SK-N-SH (cell line): ENCODE measurements at regions not wholly inside any gene's neighbourhood (a gene's known extent, or its start where the extent isn't known, plus 50 kb on each side); places are given as distances from the start of the nearest gene placed in this dataset.

Experiments used
- CTCF ChIA-PET: fragments of 300-600, 350-600 bp; formaldehyde crosslinking; extraction: SDS; loops from one replicate; lab custom pipeline; 2021; lab: Yijun Ruan, JAX
- POLR2A ChIA-PET: fragments of 350-600 bp; sonication (Branson Sonifier 250); formaldehyde crosslinking; extraction: SDS; loops from one replicate; lab custom pipeline; 2020; ENCODE audit warnings: antibody characterized with exemption, inconsistent platforms; lab: Yijun Ruan, JAX
- DNase-seq: peaks from one replicate; pipeline ENCODE4 v3.0.0; 2012
- H2AFZ ChIP-seq: fragments of 200-600 bp; sonication (generic); 2 replicates; pipeline ENCODE4 v1.8.1; 2016; ENCODE audit warnings: antibody characterized with exemption, mild to moderate bottlenecking, low read depth
- H3F3A ChIP-seq: fragments of 200-600 bp; sonication (generic); replicated peaks from 2 replicates; pipeline ENCODE3; 2016; ENCODE audit warnings: antibody characterized with exemption, mild to moderate bottlenecking; ENCODE audit not compliant: insufficient read depth
- H3K27ac ChIP-seq, 2 experiments: fragments of 200-500 bp in 1 of 2; fragments of 200-600 bp in 1 of 2; sonication (Bioruptor generic) in 1 of 2; sonication (generic), shearing (Covaris generic) in 1 of 2; 2 replicates each; pipeline versions ENCODE4 v1.5.1 to v1.6.1; 2014 to 2016; ENCODE audit warnings: low read depth in 2 of 2, inconsistent platforms in 1 of 2, low read length in 1 of 2, mild to moderate bottlenecking in 1 of 2, mixed read lengths in 1 of 2
- H3K27me3 ChIP-seq: fragments of 200-600 bp; sonication (generic), shearing (Covaris generic); 2 replicates; pipeline ENCODE4 v1.6.1; 2016; ENCODE audit warnings: mixed run types; ENCODE audit not compliant: insufficient read depth
- H3K36me3 ChIP-seq, 2 experiments: fragments of 200-500 bp in 1 of 2; fragments of 200-600 bp in 1 of 2; sonication (Bioruptor generic) in 1 of 2; sonication (generic) in 1 of 2; replicated peaks in 1 of 2; 2 replicates each; pipeline versions ENCODE3 to v1.5.1; 2014 to 2016; ENCODE audit warnings: low read length in 1 of 2, mild to moderate bottlenecking in 1 of 2; ENCODE audit not compliant: insufficient read depth in 2 of 2, control insufficient read depth in 1 of 2
- H3K4me1 ChIP-seq, 2 experiments: fragments of 200-500 bp in 1 of 2; fragments of 200-600 bp in 1 of 2; sonication (Bioruptor generic) in 1 of 2; sonication (generic), shearing (Covaris generic) in 1 of 2; 2 replicates each; pipeline versions ENCODE4 v1.5.1 to v1.6.1; 2014 to 2016; ENCODE audit warnings: low read depth in 1 of 2, low read length in 1 of 2, mixed run types in 1 of 2; ENCODE audit not compliant: insufficient read depth in 2 of 2, control insufficient read depth in 1 of 2
- H3K4me2 ChIP-seq: fragments of 200-600 bp; sonication (generic), shearing (Covaris generic); 2 replicates; pipeline ENCODE4 v1.6.1; 2017; ENCODE audit warnings: mixed run types
- H3K4me3 ChIP-seq, 2 experiments: fragments of 200-500 bp in 1 of 2; fragments of 200-600 bp in 1 of 2; sonication (Bioruptor generic) in 1 of 2; sonication (generic), shearing (Covaris generic) in 1 of 2; 2 replicates each; pipeline versions ENCODE4 v1.5.1 to v1.8.1; 2014 to 2016; ENCODE audit warnings: low read depth in 2 of 2, inconsistent platforms in 1 of 2, low read length in 1 of 2, mild to moderate bottlenecking in 1 of 2, mixed read lengths in 1 of 2, moderate library complexity in 1 of 2
- H3K79me2 ChIP-seq: fragments of 200-600 bp; sonication (generic); 2 replicates; pipeline ENCODE4 v1.8.1; 2017; ENCODE audit warnings: mild to moderate bottlenecking; ENCODE audit not compliant: insufficient read depth
- H3K9ac ChIP-seq: fragments of 200-600 bp; sonication (generic); 2 replicates; pipeline ENCODE4 v1.6.1; 2017; ENCODE audit warnings: mixed run types
- H3K9me2 ChIP-seq: fragments of 200-600 bp; sonication (generic); 2 replicates; pipeline ENCODE4 v1.6.1; 2017; ENCODE audit warnings: mixed run types
- H3K9me3 ChIP-seq: fragments of 200-600 bp; sonication (generic); 2 replicates; pipeline ENCODE4 v1.6.1; 2017; ENCODE audit warnings: mixed run types, mild to moderate bottlenecking, moderate library complexity
- H4K20me1 ChIP-seq: fragments of 200-600 bp; sonication (generic); 2 replicates; pipeline ENCODE4 v1.6.1; 2017; ENCODE audit warnings: mild to moderate bottlenecking, mixed run types; ENCODE audit not compliant: insufficient read depth
- CHD2 ChIP-seq: fragments of 150-350 bp; IDR thresholded peaks from 2 replicates; pipeline ENCODE4 v1.6.1; 2018; ENCODE audit warnings: low read length; ENCODE audit not compliant: partially characterized antibody
- CTCF ChIP-seq: fragments of 200-600 bp; sonication (generic); IDR thresholded peaks from 2 replicates; pipeline ENCODE4 v1.6.1; 2017; ENCODE audit warnings: antibody characterized with exemption, mild to moderate bottlenecking, moderate library complexity
- ELF1 ChIP-seq: IDR thresholded peaks from 2 replicates; pipeline ENCODE4 v1.4.0; 2012
- EZH2phosphoT487 ChIP-seq: fragments of 200-600 bp; sonication (generic); IDR thresholded peaks from 2 replicates; pipeline ENCODE4 v1.6.1; 2017; ENCODE audit warnings: low read depth, mixed run types, mild to moderate bottlenecking, antibody characterized with exemption, moderate library complexity, borderline replicate concordance
- FOXJ3 ChIP-seq: sonication (generic); formaldehyde crosslinking; IDR thresholded peaks from 2 replicates; pipeline ENCODE4 v1.5.1; 2020; ENCODE audit warnings: mild to moderate bottlenecking, missing genetic modification reagents
- MXI1 ChIP-seq: IDR thresholded peaks from 2 replicates; pipeline ENCODE4 v1.6.1; 2012; ENCODE audit warnings: mild to moderate bottlenecking, low read depth, low read length, improper control_type of control experiment
- NRF1 ChIP-seq: IDR thresholded peaks from 2 replicates; pipeline ENCODE4 v1.6.1; 2012; ENCODE audit warnings: low read depth, mild to moderate bottlenecking, low read length
- RAD21 ChIP-seq: IDR thresholded peaks from 2 replicates; pipeline ENCODE4 v1.6.1; 2012; ENCODE audit warnings: mild to moderate bottlenecking, low read length
- RCOR1 ChIP-seq: fragments of 150-350 bp; IDR thresholded peaks from 2 replicates; pipeline ENCODE4 v1.6.1; 2017; ENCODE audit warnings: antibody characterized with exemption, low read length
- RXRA ChIP-seq: IDR thresholded peaks from 2 replicates; pipeline ENCODE4 v1.4.0; 2012; ENCODE audit warnings: low read depth, mild to moderate bottlenecking, borderline replicate concordance
- TEAD4 ChIP-seq: IDR thresholded peaks from 2 replicates; pipeline ENCODE4 v1.4.0; 2012; ENCODE audit warnings: mild to moderate bottlenecking, borderline replicate concordance; ENCODE audit not compliant: insufficient read depth
- WGBS: methylation state at CpG from one replicate; pipeline ENCODE4 v1.1.6; 2017; ENCODE audit warnings: low lambda C conversion rate; 5-methylcytosine and 5-hydroxymethylcytosine counted together
- TF ChIP-seq, protein P1 (sequence below): IDR thresholded peaks from 2 replicates; pipeline ENCODE4 v1.6.1; 2012; ENCODE audit warnings: mild to moderate bottlenecking, low read depth, low read length, moderate library complexity

DNA sequence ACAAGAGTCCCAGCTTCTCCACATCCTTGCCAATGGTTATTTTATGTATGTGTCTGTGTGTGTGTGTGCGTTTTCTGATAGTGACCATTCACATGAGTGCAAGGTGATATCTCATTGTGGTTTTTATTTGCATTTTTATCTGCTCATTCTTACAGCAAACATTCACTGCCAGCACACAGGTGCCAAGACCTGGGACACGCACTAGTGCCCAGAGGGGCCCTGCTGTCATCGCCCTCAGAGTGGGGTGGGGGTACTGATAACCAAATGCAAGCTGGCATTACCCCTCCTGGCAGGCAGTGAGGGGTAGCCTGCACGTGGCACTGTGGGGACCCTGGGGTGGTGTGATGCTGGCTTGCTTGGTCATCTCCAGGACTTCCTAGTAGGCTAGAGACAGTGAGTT is 285.4 kb downstream of the LPIN1 start:
- CTCF ChIA-PET = interaction anchor here (1.1 kb wide), 1 partner anchor 12 kb away, joined by 4 read pairs; no protein-coding TSS in a partner anchor
- WGBS = 71% methylated on average over 4 of the region's 4 CpGs

GRCh38 chr2:12032398-12032797 is 286.0 kb downstream of the LPIN1 start:
- Histone ChIP-seq H3K79me2 (no peaks in the 10 kb centered on the region), H3K27me3 (no peaks in the 10 kb centered on the region), H3F3A (no peaks in the 10 kb centered on the region), H3K4me1 (peaks cover 0 to 10% of the 10 kb centered on the region in 2 experiments; a peak in 2 of 4 replicates), H3K9me3 (no peaks in the 10 kb centered on the region), H4K20me1 (no peaks in the 10 kb centered on the region), H3K9me2 (no peaks in the 10 kb centered on the region), H3K4me2 (no peak overlapping the region), H3K27ac (no peak overlapping the region), H3K9ac (no peak overlapping the region), H3K36me3 (no peaks in the 10 kb centered on the region), H3K4me3 (no peak overlapping the region), H2AFZ (no peak overlapping the region)
- DNase-seq = no peak
- ChIA-PET POLR2A (no interaction called here), CTCF (interaction anchor here (1.1 kb wide), 1 partner anchor 11 kb away, joined by 4 read pairs; no protein-coding TSS in a partner anchor)
- TF ChIP-seq MXI1 (no peak), CTCF (no peak), ELF1 (no peak), NRF1 (no peak), EZH2phosphoT487 (no peak), FOXJ3 (no peak), RAD21 (no peak), CHD2 (no peak)
- WGBS = 91% methylated on average over 3 of the region's 3 CpGs

More for the DNA sequence above, 285.4 kb downstream of the LPIN1 start:
- Histone ChIP-seq H3K27ac (no peak overlapping the region), H4K20me1 (no peaks in the 10 kb centered on the region), H3K9me3 (no peaks in the 10 kb centered on the region), H3F3A (no peaks in the 10 kb centered on the region), H3K9ac (no peak overlapping the region), H2AFZ (no peak overlapping the region), H3K36me3 (no peaks in the 10 kb centered on the region), H3K27me3 (no peaks in the 10 kb centered on the region), H3K4me1 (peaks cover 0 to 10% of the 10 kb centered on the region in 2 experiments; a peak in 2 of 4 replicates), H3K4me2 (no peak overlapping the region), H3K79me2 (no peaks in the 10 kb centered on the region), H3K9me2 (no peaks in the 10 kb centered on the region), H3K4me3 (no peak overlapping the region)
- POLR2A ChIA-PET = no interaction called here
- DNase-seq = no peak
- no peak for TF ChIP-seq RXRA
- no peak for TF ChIP-seq TEAD4
- TF ChIP-seq, protein P1, sequence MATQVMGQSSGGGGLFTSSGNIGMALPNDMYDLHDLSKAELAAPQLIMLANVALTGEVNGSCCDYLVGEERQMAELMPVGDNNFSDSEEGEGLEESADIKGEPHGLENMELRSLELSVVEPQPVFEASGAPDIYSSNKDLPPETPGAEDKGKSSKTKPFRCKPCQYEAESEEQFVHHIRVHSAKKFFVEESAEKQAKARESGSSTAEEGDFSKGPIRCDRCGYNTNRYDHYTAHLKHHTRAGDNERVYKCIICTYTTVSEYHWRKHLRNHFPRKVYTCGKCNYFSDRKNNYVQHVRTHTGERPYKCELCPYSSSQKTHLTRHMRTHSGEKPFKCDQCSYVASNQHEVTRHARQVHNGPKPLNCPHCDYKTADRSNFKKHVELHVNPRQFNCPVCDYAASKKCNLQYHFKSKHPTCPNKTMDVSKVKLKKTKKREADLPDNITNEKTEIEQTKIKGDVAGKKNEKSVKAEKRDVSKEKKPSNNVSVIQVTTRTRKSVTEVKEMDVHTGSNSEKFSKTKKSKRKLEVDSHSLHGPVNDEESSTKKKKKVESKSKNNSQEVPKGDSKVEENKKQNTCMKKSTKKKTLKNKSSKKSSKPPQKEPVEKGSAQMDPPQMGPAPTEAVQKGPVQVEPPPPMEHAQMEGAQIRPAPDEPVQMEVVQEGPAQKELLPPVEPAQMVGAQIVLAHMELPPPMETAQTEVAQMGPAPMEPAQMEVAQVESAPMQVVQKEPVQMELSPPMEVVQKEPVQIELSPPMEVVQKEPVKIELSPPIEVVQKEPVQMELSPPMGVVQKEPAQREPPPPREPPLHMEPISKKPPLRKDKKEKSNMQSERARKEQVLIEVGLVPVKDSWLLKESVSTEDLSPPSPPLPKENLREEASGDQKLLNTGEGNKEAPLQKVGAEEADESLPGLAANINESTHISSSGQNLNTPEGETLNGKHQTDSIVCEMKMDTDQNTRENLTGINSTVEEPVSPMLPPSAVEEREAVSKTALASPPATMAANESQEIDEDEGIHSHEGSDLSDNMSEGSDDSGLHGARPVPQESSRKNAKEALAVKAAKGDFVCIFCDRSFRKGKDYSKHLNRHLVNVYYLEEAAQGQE = no peak
- no peak for TF ChIP-seq RCOR1
- TF ChIP-seq FOXJ3 = no peak
